AG04450 (cell line): ENCODE measurements at regions not wholly inside any gene's neighbourhood (a gene's known extent, or its start where the extent isn't known, plus 50 kb on each side); places are given as distances from the start of the nearest gene placed in this dataset.
"Not testable (repeated sequence)": the region's sequence is repeated elsewhere in the genome, so short reads cannot be mapped to it uniquely, and the experiment has no call there.

ENCODE experiments used
- CTCF ChIA-PET: fragments of 300-600, 350-600 bp; formaldehyde crosslinking; extraction: SDS; loops from one replicate; lab custom pipeline; 2022; ENCODE audit warnings: antibody characterized with exemption, inconsistent platforms; lab: Charles Lee
- POLR2A ChIA-PET: fragments of 350-600 bp; formaldehyde crosslinking; extraction: SDS; loops from one replicate; lab custom pipeline; 2021; ENCODE audit warnings: antibody characterized with exemption, inconsistent platforms; lab: Yijun Ruan, JAX
- DNase-seq: peaks from one replicate; pipeline ENCODE4 v3.0.0-alpha.2; 2011; ENCODE audit warnings: low read depth, low spot score
- H3K27ac ChIP-seq: one replicate; pipeline ENCODE4 v1.5.1; 2012; ENCODE audit warnings: low read depth, low read length, control low read depth
- H3K27me3 ChIP-seq: one replicate; pipeline ENCODE4 v1.6.0; 2012; ENCODE audit warnings: low read length; ENCODE audit not compliant: control insufficient read depth, insufficient read depth
- H3K4me3 ChIP-seq: 2 replicates; pipeline ENCODE4 v1.5.1; 2011; ENCODE audit warnings: mild to moderate bottlenecking, low read depth, low read length, control low read depth
- H3K9me3 ChIP-seq: 2 replicates; pipeline ENCODE4 v1.5.1; 2012; ENCODE audit warnings: low read length; ENCODE audit not compliant: control insufficient read depth, insufficient read depth
- TF ChIP-seq, protein P1 (sequence below): IDR thresholded peaks from 2 replicates; pipeline ENCODE4 v1.5.1; 2011; ENCODE audit warnings: low read depth, low read length, control low read depth, inconsistent platforms

DNA sequence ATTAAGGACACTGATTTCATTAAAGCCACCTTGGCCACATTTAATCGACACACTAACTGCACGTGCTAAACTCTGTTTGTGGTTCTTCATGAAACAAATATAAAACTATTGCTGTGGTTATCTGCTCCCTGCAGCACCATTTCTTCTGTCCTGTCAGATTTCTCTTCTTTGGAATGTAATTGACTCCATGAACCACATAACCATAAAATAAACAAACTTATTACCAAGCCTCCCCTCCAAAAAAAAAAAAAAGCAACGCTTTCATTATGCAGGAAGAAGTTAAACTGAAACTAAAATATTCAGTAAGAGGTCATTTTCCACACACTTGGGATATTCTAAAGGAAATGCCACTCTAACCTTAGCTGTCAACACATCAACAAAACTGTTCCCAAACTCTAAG, 319.1 kb upstream of the NT5E start:
- no peaks in the 10 kb centered on the region for H3K27me3 ChIP-seq
- no peak overlapping the region for H3K27ac ChIP-seq
- TF ChIP-seq, protein P1, sequence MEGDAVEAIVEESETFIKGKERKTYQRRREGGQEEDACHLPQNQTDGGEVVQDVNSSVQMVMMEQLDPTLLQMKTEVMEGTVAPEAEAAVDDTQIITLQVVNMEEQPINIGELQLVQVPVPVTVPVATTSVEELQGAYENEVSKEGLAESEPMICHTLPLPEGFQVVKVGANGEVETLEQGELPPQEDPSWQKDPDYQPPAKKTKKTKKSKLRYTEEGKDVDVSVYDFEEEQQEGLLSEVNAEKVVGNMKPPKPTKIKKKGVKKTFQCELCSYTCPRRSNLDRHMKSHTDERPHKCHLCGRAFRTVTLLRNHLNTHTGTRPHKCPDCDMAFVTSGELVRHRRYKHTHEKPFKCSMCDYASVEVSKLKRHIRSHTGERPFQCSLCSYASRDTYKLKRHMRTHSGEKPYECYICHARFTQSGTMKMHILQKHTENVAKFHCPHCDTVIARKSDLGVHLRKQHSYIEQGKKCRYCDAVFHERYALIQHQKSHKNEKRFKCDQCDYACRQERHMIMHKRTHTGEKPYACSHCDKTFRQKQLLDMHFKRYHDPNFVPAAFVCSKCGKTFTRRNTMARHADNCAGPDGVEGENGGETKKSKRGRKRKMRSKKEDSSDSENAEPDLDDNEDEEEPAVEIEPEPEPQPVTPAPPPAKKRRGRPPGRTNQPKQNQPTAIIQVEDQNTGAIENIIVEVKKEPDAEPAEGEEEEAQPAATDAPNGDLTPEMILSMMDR = no peak
- ChIA-PET CTCF (no interaction called here), POLR2A (no interaction called here)
- H3K9me3 ChIP-seq = no peaks in the 10 kb centered on the region
- no peak for DNase-seq
- no peak overlapping the region for H3K4me3 ChIP-seq

DNA sequence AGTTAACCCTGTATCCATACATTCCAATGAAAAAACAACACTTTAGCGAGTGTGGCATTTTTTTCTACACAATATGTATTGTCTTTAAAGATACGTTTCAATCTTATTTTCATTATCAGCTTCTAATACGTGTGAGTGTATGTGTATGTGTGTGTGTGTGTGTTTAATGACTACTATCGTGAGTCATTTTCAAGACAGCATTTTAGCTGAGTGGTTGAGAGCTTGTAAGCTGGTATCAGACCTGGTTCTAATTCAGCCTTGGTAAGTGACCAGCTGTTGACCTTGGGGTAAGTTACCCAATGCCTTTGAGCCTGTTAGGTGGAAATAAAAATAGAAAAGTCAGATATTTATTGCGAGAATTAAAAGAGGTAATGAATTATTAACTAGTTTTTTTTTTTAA, 320.0 kb upstream of the NT5E start:
- Histone ChIP-seq H3K4me3 (no peak overlapping the region), H3K27me3 (no peaks in the 10 kb centered on the region), H3K27ac (no peak overlapping the region), H3K9me3 (no peaks in the 10 kb centered on the region)
- TF ChIP-seq, protein P1 = no peak
- ChIA-PET POLR2A (interaction anchor here (0.6 kb wide), 1 partner anchor 1450 kb away, joined by 4 read pairs; no protein-coding TSS in a partner anchor), CTCF (no interaction called here)
- DNase-seq = no peak

DNA sequence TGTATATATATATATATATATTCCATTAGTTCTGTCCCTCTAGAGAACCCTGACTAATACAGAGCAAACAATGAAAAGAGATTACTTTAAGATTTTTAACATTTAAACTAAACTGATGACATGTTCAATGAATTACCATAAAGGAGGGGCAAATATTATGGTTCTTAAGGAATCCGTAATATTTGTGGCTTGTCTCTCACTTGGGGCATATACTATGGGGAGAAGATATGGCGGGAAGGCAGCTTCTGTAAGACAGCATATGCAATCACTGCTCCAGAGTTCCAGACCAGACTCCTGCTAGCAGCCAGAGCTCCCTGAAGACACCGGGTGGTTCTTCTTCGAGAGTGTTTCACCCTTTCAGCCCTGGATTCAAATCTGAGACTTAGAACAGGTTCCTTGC, 321.1 kb upstream of the NT5E start:
- POLR2A ChIA-PET = no interaction called here
- TF ChIP-seq, protein P1 = no peak

DNA sequence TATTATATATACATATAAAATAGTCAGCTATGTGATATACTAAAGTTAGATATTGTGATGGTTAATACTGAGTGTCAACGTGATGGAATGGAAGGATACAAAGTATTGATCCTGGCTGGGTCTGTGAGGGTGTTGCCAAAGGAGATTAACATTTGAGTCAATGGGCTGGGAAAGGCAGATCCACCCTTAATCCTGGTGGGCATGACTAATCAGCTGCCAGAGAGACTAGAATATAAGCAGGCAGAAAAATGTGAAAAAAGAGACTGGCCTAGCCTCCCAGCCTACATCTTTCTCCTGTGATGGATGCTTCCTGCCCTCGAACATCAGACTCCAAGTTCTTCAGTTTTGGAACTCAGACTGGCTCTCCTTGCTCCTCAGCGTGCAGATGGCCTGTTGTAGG, 321.6 kb upstream of the NT5E start:
- H3K27me3 ChIP-seq, CTCF ChIA-PET, H3K27ac ChIP-seq, H3K4me3 ChIP-seq, DNase-seq, H3K9me3 ChIP-seq, POLR2A ChIA-PET: not testable (repeated sequence)

More for the DNA sequence above, 321.1 kb upstream of the NT5E start:
- Histone ChIP-seq H3K9me3 (no peaks in the 10 kb centered on the region), H3K27me3 (no peaks in the 10 kb centered on the region), H3K27ac (no peak overlapping the region), H3K4me3 (no peak overlapping the region)
- DNase-seq = no peak
- CTCF ChIA-PET = no interaction called here

DNA sequence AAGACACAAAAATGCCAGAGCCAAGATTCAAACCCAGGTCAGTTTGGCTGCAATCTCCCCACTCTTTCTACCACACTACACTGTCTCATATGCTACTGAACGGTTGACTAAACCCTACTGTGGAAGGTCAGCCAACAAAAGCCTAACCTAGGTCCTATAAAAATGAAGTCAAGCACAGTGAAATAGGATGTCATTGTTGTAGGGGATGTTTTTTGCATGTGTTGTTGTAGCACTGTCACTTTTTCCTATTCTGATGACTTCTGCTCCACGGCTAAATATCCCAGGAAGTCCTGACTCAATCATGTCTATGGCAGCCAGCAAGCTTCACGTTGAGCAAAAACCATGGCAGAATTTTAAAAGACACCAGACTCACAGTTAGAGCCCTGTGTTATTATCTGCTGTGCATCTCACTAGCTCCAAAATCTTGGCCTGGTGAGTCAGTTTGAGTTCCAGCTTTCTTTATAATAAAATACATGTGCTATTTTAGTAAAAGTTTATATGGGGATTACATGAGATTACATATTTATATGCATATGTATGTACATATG, 322.1 kb upstream of the NT5E start:
- ChIA-PET CTCF (interaction anchor here (0.6 to 1.0 kb wide), 2 partner anchors 227 to 900 kb away, joined by 3 to 4 read pairs; no protein-coding TSS in a partner anchor), POLR2A (no interaction called here)
- DNase-seq = no peak
- TF ChIP-seq, protein P1 = no peak
- H3K27ac ChIP-seq = no peak overlapping the region
- H3K4me3 ChIP-seq = no peak overlapping the region
- H3K9me3 ChIP-seq = no peaks in the 10 kb centered on the region
- no peaks in the 10 kb centered on the region for H3K27me3 ChIP-seq
